ENCODE measurements at regions not wholly inside any gene's neighbourhood (a gene's known extent, or its start where the extent isn't known, plus 50 kb on each side); places are given as distances from the start of the nearest gene placed in this dataset.

- CTCF ChIA-PET, result no interaction called here
- H3K27ac ChIP-seq (ENCODE audit: low read length), result no peak overlapping the region
- H3K4me3 ChIP-seq (ENCODE audit: low read depth in 2 of 2, low read length in 2 of 2), result no peak overlapping the region
- no peaks in the 10 kb centered on the region for H3K4me1 ChIP-seq (ENCODE audit: control insufficient read depth, insufficient read depth, low read length)
- BruUV-seq (replicated peaks), result no TSS peak
- no peaks in the 10 kb centered on the region for H3K36me3 ChIP-seq (ENCODE audit: control insufficient read depth, insufficient read depth, low read length)
- intact Hi-C loops (cut with micrococcal nuclease; ENCODE audit: unreplicated experiment), result no loop called here
- H3K27me3 ChIP-seq (ENCODE audit: control insufficient read depth, insufficient read depth, low read length), result no peaks in the 10 kb centered on the region
- DNase-seq (ENCODE audit: low read depth, low spot score) (no peak), ATAC-seq (no peak)
- in situ Hi-C loops (cut with HindIII; ENCODE audit: low pct_unique_long_range_greater_than_20kb, low sequenced_read_pairs), result no loop called here
- POLR2A ChIA-PET, result no interaction called here
- H3K9me3 ChIP-seq (ENCODE audit: control insufficient read depth, insufficient read depth, low read depth, low read length), result no peaks in the 10 kb centered on the region
- no peak for TF ChIP-seq TCF7L2 (IDR thresholded peaks at IDR 0.05; ENCODE audit: low read depth, low read length)
- TF ChIP-seq CTCF (IDR thresholded peaks at IDR 0.05), result no peak
- no peak for TF ChIP-seq SIN3A (IDR thresholded peaks at IDR 0.05; ENCODE audit: borderline replicate concordance, insufficient read depth, low read depth, low read length)
- no peak for TF ChIP-seq POLR2AphosphoS5 (IDR thresholded peaks at IDR 0.05; ENCODE audit: low read depth, low read length)
- TF ChIP-seq, protein P1, sequence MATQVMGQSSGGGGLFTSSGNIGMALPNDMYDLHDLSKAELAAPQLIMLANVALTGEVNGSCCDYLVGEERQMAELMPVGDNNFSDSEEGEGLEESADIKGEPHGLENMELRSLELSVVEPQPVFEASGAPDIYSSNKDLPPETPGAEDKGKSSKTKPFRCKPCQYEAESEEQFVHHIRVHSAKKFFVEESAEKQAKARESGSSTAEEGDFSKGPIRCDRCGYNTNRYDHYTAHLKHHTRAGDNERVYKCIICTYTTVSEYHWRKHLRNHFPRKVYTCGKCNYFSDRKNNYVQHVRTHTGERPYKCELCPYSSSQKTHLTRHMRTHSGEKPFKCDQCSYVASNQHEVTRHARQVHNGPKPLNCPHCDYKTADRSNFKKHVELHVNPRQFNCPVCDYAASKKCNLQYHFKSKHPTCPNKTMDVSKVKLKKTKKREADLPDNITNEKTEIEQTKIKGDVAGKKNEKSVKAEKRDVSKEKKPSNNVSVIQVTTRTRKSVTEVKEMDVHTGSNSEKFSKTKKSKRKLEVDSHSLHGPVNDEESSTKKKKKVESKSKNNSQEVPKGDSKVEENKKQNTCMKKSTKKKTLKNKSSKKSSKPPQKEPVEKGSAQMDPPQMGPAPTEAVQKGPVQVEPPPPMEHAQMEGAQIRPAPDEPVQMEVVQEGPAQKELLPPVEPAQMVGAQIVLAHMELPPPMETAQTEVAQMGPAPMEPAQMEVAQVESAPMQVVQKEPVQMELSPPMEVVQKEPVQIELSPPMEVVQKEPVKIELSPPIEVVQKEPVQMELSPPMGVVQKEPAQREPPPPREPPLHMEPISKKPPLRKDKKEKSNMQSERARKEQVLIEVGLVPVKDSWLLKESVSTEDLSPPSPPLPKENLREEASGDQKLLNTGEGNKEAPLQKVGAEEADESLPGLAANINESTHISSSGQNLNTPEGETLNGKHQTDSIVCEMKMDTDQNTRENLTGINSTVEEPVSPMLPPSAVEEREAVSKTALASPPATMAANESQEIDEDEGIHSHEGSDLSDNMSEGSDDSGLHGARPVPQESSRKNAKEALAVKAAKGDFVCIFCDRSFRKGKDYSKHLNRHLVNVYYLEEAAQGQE (IDR thresholded peaks at IDR 0.05; ENCODE audit: insufficient read depth in 1 of 2, low read depth in 2 of 2, low read length in 1 of 2), result no peak
Measured at GRCh38 chr5:97548739-97549080, 365.7 kb upstream of the RIOK2 start.

DNA sequence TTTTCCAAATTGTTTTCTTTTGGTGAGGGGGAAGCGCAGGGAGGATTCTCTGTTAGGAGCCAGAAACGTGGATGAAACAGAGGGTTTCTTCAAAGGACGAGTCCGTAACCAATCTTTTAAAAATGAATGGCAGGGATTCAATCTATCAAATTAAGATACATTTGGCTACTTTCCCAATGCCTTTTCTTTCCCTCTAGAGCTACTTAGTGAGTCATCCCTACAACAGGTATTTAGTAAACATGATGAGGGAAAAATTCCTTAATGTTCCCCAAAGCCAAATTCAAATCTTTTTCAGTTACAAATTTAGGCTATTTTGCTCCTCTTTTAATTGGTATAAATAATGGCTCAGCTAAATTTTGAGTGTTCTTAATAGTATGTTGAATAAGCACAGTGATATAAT, 366.4 kb upstream of the RIOK2 start:
- no TSS peak for BruUV-seq (replicated peaks)
- no peak for DNase-seq (ENCODE audit: low read depth, low spot score)
- CTCF ChIA-PET, result no interaction called here

More for the DNA sequence above, 366.4 kb upstream of the RIOK2 start:
- TF ChIP-seq SIN3A (IDR thresholded peaks at IDR 0.05; ENCODE audit: borderline replicate concordance, insufficient read depth, low read depth, low read length) (no peak), TCF7L2 (IDR thresholded peaks at IDR 0.05; ENCODE audit: low read depth, low read length) (no peak), POLR2AphosphoS5 (IDR thresholded peaks at IDR 0.05; ENCODE audit: low read depth, low read length) (no peak), CTCF (IDR thresholded peaks at IDR 0.05) (no peak)
- TF ChIP-seq, protein P1 (IDR thresholded peaks at IDR 0.05; ENCODE audit: insufficient read depth in 1 of 2, low read depth in 2 of 2, low read length in 1 of 2), result no peak
- Histone ChIP-seq H3K36me3 (ENCODE audit: control insufficient read depth, insufficient read depth, low read length) (no peaks in the 10 kb centered on the region), H3K4me1 (ENCODE audit: control insufficient read depth, insufficient read depth, low read length) (no peaks in the 10 kb centered on the region), H3K4me3 (ENCODE audit: low read depth in 2 of 2, low read length in 2 of 2) (no peak overlapping the region), H3K27ac (ENCODE audit: low read length) (no peak overlapping the region), H3K9me3 (ENCODE audit: control insufficient read depth, insufficient read depth, low read depth, low read length) (no peaks in the 10 kb centered on the region), H3K27me3 (ENCODE audit: control insufficient read depth, insufficient read depth, low read length) (no peaks in the 10 kb centered on the region)
- POLR2A ChIA-PET, result no interaction called here
- intact Hi-C loops (cut with micrococcal nuclease; ENCODE audit: unreplicated experiment), result no loop called here
- in situ Hi-C loops (cut with HindIII; ENCODE audit: low pct_unique_long_range_greater_than_20kb, low sequenced_read_pairs), result no loop called here
- ATAC-seq, result no peak
